ENCODE measurements at regions not wholly inside any gene's neighbourhood (a gene's known extent, or its start where the extent isn't known, plus 50 kb on each side); places are given as distances from the start of the nearest gene placed in this dataset.

DNA sequence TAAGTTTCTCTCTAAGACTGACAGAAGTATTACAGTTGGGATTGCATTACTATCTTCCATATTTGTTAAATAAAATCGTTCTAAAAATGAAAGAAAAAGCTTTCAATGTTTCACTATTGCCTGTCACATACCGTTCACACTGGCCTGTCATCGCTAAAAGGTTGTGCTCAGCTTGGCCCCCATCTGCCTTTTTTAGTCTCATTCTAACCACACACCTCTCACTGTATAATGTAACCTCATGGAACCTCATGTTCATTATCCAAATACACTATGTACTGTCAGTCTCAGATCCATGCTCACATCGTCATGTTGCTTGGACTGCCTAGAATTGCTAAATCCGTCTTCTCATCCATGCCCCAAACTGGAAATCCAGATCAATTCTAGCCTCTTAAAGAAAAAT lies 637.8 kb upstream of the ROBO1 start:
- ATAC-seq: no peak
- BruUV-seq (replicated peaks): no TSS peak
- H3K27me3 ChIP-seq (ENCODE audit: control insufficient read depth, insufficient read depth, low read length): no peaks in the 10 kb centered on the region
- POLR2A ChIA-PET: no interaction called here
- no peak for DNase-seq (ENCODE audit: low read depth, low spot score)
- no peak overlapping the region for H3K4me3 ChIP-seq (ENCODE audit: low read depth in 2 of 2, low read length in 2 of 2)
- no peaks in the 10 kb centered on the region for H3K36me3 ChIP-seq (ENCODE audit: control insufficient read depth, insufficient read depth, low read length)
- H3K4me1 ChIP-seq (ENCODE audit: control insufficient read depth, insufficient read depth, low read length): no peaks in the 10 kb centered on the region
- in situ Hi-C loops (cut with HindIII; ENCODE audit: low pct_unique_long_range_greater_than_20kb, low sequenced_read_pairs): no loop called here
- intact Hi-C loops (cut with micrococcal nuclease; ENCODE audit: unreplicated experiment): no loop called here
- CTCF ChIA-PET: no interaction called here
- TF ChIP-seq SIN3A (IDR thresholded peaks at IDR 0.05; ENCODE audit: borderline replicate concordance, insufficient read depth, low read depth, low read length) (no peak), TCF7L2 (IDR thresholded peaks at IDR 0.05; ENCODE audit: low read depth, low read length) (no peak)
- no peak overlapping the region for H3K27ac ChIP-seq (ENCODE audit: low read length)
- H3K9me3 ChIP-seq (ENCODE audit: control insufficient read depth, insufficient read depth, low read depth, low read length): no peaks in the 10 kb centered on the region

DNA sequence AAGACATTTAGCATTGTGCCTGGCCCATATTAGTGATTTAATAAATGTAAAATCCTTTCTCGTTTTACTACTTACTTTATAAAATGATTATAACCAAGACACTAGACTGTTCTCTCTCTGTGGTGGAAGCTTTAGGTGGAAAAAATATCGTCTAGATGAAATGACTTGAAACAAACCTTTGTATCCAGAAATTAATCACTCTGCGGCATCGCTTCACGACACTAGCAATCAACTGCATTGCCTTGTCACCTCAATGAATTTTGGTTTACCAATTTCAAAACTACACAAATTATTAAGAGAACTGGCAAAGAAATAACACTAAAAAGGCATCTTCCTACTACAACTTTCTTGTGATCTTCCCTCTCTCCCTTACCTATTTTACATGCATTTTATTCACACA lies 627.2 kb upstream of the ROBO1 start:
- H3K4me1 ChIP-seq (ENCODE audit: control insufficient read depth, insufficient read depth, low read length): no peaks in the 10 kb centered on the region
- ChIA-PET POLR2A (no interaction called here), CTCF (no interaction called here)
- in situ Hi-C loops (cut with HindIII; ENCODE audit: low pct_unique_long_range_greater_than_20kb, low sequenced_read_pairs): no loop called here
- no peak overlapping the region for H3K27ac ChIP-seq (ENCODE audit: low read length)
- TF ChIP-seq SIN3A (IDR thresholded peaks at IDR 0.05; ENCODE audit: borderline replicate concordance, insufficient read depth, low read depth, low read length): no peak
- TF ChIP-seq POLR2AphosphoS5 (IDR thresholded peaks at IDR 0.05; ENCODE audit: low read depth, low read length): no peak
- TF ChIP-seq, protein P1, sequence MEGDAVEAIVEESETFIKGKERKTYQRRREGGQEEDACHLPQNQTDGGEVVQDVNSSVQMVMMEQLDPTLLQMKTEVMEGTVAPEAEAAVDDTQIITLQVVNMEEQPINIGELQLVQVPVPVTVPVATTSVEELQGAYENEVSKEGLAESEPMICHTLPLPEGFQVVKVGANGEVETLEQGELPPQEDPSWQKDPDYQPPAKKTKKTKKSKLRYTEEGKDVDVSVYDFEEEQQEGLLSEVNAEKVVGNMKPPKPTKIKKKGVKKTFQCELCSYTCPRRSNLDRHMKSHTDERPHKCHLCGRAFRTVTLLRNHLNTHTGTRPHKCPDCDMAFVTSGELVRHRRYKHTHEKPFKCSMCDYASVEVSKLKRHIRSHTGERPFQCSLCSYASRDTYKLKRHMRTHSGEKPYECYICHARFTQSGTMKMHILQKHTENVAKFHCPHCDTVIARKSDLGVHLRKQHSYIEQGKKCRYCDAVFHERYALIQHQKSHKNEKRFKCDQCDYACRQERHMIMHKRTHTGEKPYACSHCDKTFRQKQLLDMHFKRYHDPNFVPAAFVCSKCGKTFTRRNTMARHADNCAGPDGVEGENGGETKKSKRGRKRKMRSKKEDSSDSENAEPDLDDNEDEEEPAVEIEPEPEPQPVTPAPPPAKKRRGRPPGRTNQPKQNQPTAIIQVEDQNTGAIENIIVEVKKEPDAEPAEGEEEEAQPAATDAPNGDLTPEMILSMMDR (IDR thresholded peaks at IDR 0.05): no peak
- H3K9me3 ChIP-seq (ENCODE audit: control insufficient read depth, insufficient read depth, low read depth, low read length): no peaks in the 10 kb centered on the region
- ATAC-seq: no peak
- BruUV-seq (replicated peaks): no TSS peak
- no peak for DNase-seq (ENCODE audit: low read depth, low spot score)
- intact Hi-C loops (cut with micrococcal nuclease; ENCODE audit: unreplicated experiment): no loop called here
- no peaks in the 10 kb centered on the region for H3K27me3 ChIP-seq (ENCODE audit: control insufficient read depth, insufficient read depth, low read length)
- no peak overlapping the region for H3K4me3 ChIP-seq (ENCODE audit: low read depth in 2 of 2, low read length in 2 of 2)
- H3K36me3 ChIP-seq (ENCODE audit: control insufficient read depth, insufficient read depth, low read length): no peaks in the 10 kb centered on the region

DNA sequence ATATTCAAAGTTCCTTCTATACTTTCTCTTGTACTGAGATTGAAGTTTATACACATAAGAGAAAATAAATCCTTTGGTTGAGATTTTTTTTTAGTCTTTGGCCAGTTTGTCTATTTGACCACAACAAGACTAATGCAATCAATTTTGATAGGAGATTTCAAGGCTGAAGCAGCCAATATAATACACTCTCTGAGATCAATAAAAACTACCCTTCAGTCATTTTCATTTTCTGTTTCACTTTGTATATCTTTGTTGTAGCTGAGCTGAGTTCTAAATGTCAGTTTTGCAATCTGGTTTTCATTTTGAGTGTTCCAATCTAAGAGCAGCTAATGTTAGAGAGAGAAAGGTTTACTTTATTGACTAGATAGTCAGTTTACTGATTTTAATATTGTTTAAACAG lies 623.8 kb upstream of the ROBO1 start:
- in situ Hi-C loops (cut with HindIII; ENCODE audit: low pct_unique_long_range_greater_than_20kb, low sequenced_read_pairs): no loop called here
- ATAC-seq: no peak

More for the DNA sequence above, 623.8 kb upstream of the ROBO1 start:
- TF ChIP-seq SIN3A (IDR thresholded peaks at IDR 0.05; ENCODE audit: borderline replicate concordance, insufficient read depth, low read depth, low read length) (no peak), POLR2AphosphoS5 (IDR thresholded peaks at IDR 0.05; ENCODE audit: low read depth, low read length) (no peak), TCF7L2 (IDR thresholded peaks at IDR 0.05; ENCODE audit: low read depth, low read length) (no peak)
- TF ChIP-seq, protein P1 (IDR thresholded peaks at IDR 0.05): no peak
- TF ChIP-seq, protein P2, sequence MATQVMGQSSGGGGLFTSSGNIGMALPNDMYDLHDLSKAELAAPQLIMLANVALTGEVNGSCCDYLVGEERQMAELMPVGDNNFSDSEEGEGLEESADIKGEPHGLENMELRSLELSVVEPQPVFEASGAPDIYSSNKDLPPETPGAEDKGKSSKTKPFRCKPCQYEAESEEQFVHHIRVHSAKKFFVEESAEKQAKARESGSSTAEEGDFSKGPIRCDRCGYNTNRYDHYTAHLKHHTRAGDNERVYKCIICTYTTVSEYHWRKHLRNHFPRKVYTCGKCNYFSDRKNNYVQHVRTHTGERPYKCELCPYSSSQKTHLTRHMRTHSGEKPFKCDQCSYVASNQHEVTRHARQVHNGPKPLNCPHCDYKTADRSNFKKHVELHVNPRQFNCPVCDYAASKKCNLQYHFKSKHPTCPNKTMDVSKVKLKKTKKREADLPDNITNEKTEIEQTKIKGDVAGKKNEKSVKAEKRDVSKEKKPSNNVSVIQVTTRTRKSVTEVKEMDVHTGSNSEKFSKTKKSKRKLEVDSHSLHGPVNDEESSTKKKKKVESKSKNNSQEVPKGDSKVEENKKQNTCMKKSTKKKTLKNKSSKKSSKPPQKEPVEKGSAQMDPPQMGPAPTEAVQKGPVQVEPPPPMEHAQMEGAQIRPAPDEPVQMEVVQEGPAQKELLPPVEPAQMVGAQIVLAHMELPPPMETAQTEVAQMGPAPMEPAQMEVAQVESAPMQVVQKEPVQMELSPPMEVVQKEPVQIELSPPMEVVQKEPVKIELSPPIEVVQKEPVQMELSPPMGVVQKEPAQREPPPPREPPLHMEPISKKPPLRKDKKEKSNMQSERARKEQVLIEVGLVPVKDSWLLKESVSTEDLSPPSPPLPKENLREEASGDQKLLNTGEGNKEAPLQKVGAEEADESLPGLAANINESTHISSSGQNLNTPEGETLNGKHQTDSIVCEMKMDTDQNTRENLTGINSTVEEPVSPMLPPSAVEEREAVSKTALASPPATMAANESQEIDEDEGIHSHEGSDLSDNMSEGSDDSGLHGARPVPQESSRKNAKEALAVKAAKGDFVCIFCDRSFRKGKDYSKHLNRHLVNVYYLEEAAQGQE (IDR thresholded peaks at IDR 0.05; ENCODE audit: insufficient read depth in 1 of 2, low read depth in 2 of 2, low read length in 1 of 2): no peak
- Histone ChIP-seq H3K36me3 (ENCODE audit: control insufficient read depth, insufficient read depth, low read length) (no peaks in the 10 kb centered on the region), H3K4me3 (ENCODE audit: low read depth in 2 of 2, low read length in 2 of 2) (no peak overlapping the region), H3K27ac (ENCODE audit: low read length) (no peak overlapping the region), H3K9me3 (ENCODE audit: control insufficient read depth, insufficient read depth, low read depth, low read length) (no peaks in the 10 kb centered on the region), H3K27me3 (ENCODE audit: control insufficient read depth, insufficient read depth, low read length) (no peaks in the 10 kb centered on the region), H3K4me1 (ENCODE audit: control insufficient read depth, insufficient read depth, low read length) (no peaks in the 10 kb centered on the region)
- BruUV-seq (replicated peaks): no TSS peak
- ChIA-PET POLR2A (no interaction called here), CTCF (no interaction called here)
- no peak for DNase-seq (ENCODE audit: low read depth, low spot score)
- intact Hi-C loops (cut with micrococcal nuclease; ENCODE audit: unreplicated experiment): no loop called here

Data from Panc1 (cell line).